ENCODE measurements at regions not wholly inside any gene's neighbourhood (a gene's known extent, or its start where the extent isn't known, plus 50 kb on each side); places are given as distances from the start of the nearest gene placed in this dataset.

DNA sequence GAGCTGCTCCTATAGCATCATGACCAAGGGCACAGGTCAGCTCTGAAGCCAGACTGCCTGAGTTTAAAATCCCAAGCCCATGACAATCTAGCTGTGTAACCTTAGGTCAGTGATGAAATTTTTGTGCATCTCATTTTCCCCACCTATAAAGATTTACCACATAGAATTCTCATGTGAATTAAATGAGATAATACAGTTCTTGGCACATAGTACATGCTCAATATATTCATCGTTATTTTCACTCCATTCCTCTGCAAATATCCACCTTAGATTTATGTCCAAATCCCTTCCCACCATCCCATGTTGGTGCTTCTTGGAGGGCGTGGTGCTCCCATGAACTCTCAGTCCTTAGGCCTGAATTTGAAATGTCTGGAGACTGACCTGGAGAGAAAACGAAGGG is 300.1 kb downstream of the TLE3 start:
- DNase-seq = no peak

DNA sequence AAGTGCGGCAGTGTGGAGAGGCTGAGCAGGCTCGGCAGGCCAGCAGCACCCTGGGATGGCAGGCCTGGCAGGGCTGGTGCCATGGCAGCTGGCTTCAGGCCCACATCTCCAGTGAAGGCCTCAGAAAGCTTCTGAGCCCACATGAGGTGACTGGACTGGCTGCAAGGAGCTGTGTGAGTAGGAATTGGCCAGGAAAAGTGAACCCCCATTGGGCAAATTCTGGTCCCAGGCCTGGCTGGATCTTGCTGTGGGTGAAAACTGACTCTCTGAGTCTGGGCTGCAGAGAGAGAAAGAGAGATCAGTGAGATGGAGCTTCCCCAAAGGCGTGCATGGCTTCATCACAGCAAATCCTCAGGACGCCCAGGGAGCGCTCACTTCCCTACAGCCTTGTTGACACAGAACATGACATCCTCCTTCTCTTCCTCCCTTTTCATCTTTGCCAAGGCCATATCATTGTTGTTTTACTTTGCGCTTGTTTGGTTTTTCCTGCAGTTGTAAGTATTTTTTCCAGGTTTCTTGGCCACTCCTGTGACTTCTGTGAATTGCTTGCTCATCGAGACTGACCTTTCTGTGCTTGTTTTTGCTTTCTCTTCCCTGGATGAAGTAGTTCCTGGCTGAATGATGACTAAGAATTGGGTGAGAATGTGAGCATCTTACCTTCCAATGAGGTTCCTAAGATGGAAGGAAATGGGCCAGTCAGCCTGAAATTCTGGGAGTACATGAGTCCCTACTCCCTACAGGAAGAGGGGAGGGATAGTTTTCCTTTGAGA is 299.1 kb downstream of the TLE3 start:
- peak; percentile 58 for DNase-seq

DNA sequence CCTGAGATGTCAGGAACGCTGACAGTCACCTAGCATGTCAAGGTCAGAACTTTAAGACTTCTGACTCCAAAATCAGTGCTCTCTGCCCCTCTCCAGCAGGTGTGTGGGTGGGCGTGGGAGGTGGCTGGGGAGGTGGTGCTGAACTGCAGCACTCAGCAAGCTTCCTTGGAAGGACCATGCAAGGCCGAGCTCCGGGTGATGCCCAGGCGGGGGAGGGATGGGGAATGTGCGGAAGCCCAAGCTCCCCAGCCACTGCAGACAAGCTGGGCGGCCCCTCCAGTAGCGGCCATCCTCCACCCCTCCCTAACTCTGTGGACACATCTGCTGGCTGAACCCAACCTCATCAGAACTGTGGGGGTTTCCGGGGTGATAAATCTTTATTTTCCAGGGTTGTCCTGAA is 296.6 kb downstream of the TLE3 start:
- DNase-seq = no peak

DNA sequence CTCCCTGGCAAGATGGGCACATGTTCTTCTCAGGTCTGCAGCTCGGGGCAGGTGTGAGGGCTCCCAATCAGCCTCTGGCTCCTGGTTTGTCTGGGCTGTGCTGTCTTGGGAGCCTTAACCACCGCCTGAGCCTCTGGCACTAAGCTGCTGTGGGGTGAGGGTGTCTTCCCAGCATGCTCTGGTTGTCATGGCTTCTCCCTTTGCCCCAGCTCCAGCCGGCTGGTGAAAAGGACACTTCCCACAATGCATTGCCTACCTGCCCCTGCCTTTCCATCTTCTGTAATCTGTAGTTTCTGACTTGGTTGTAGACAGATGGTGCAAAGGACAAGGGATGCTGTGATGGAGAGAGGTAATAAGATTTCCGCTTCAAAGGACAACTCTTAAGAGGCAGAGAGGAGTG is 295.3 kb downstream of the TLE3 start:
- no peak for DNase-seq

DNA sequence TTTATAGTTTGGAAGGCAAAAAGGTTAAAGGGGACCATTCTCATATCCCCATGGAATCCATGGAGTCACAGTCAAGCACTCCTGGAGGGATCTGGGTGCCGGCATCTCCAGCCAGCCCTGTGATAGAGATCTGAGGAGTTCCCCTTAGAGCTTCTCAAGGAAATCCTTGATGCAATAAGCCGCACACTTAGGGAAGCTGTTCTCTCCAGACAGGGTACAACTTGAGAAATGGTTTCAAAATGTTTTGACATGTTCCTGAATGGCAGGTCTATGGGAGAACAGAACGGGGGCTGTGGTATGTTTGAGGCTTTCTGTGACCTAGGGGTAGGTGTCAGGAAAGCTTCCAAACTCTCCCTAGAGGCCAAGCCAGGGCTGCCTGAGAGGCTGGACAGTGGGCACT is 292.9 kb downstream of the TLE3 start:
- DNase-seq = no peak

DNA sequence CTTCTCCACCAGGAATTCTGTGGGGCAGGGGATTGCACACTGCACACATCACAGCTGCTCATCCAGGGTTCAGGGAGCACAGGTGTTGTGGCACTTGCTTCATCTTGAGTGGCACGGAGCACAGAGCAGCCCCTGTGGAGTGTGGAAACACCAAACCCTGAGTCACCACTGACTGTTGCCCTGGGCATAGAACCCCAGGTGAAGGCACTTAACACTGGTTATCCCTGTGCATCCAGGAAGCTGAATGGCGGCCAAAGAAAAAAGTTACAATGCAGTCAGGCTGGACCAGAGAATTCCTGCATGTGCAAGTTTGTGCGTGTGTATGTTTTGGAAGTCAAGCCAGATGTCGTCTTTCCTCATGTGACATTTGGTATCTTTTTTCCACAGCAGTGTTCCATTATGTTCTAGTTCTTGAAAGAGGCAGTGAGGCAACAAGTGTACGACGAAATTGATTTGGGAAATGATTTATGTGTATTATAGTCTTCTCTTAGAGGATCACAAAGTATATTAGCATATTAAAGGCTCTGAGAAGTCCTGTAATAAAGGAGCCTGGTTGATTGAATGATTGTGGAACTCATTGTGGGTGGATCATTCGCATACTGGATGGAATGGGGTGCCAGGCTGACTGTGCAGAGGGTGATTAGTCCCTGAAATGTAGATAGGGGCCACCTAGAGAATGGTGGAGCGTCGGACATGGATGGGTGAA is 292.3 kb downstream of the TLE3 start:
- no peak for DNase-seq

DNA sequence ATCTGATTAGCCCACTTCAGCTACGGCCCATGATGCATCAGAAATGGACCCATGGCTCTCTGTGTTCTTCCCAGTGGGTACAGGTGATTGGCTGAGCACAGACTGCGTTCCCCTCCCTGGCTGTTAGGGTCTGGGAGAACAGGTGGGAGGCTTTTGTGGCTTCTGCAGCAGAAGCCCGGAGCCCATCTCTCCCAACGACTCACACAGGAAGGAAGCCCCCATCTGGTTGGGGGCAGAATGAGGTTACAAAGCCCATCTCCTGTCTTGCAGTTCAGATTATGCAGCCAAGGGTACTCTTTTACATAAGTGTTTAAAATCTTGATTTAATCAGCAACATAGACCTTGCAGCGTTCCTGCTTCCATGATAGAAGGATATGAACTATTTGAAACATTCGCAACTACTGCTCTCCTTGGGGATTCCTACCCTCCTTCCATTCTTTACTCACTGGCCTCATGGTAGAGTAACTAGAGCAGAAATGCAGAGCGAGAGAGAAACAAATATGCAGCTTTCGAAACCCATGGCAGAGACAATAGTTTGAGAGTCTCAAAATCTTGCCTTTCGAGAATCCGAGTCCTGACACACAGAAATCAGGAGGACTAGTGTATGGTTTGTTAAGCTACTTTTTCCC is 291.3 kb downstream of the TLE3 start:
- no peak for DNase-seq

DNA sequence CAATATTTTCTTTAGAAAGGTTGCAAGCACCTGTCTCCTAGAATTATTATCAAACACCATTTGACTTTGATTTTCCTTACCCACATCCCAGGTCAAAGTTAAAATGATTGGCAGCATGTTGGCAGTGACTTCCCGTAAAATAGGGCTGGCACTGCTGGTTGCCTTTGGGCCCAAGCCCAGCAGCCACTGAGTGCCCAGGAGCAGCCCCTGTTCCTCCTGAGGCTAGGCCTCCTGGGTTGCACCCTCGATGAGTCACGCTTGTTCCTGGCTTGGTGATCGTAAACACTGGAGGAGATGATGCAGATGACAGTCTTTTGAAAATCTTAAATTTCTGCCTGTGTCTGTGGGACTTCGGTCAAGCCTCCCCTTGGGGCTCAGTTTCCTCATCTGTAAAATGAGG is 290.0 kb downstream of the TLE3 start:
- DNase-seq = peak; percentile 58

DNA sequence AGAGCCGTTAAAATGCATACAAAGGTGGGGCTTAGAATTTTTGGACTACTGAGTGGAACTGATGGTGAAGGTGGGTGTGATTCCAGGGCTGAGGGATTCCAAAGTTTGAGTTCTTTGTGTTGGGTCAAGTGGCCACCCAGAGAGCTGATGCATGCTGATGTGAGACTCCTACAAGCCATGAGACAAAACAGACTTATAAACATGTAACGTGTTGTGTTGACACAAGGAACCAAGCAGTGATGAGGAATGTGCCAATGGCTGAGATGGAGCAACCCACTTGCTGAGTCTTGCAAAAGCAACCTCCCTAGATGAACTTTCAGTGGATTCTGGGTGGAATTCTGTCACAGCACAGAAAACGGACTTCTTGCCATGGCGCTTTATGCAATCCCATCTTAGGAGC is 289.0 kb downstream of the TLE3 start:
- DNase-seq = no peak

DNA sequence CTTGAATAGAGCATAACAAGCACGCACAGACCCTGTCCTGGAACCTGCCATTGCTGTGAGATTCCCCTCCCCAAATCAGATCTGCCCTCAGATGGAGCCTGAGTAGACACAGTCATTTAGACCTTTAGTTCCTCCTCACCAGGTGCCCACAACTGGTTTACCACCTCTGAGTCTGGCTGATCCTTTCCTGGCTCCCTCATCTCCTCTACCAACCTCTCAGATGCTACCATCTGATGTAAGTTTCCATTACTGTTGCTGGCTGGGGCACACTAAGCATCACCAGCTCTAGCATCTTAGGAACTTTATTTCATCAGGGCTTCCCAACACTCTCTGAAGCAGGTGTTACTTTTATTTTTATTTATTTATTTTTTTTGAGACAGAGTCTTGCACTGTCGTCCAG is 288.3 kb downstream of the TLE3 start:
- DNase-seq = no peak

DNA sequence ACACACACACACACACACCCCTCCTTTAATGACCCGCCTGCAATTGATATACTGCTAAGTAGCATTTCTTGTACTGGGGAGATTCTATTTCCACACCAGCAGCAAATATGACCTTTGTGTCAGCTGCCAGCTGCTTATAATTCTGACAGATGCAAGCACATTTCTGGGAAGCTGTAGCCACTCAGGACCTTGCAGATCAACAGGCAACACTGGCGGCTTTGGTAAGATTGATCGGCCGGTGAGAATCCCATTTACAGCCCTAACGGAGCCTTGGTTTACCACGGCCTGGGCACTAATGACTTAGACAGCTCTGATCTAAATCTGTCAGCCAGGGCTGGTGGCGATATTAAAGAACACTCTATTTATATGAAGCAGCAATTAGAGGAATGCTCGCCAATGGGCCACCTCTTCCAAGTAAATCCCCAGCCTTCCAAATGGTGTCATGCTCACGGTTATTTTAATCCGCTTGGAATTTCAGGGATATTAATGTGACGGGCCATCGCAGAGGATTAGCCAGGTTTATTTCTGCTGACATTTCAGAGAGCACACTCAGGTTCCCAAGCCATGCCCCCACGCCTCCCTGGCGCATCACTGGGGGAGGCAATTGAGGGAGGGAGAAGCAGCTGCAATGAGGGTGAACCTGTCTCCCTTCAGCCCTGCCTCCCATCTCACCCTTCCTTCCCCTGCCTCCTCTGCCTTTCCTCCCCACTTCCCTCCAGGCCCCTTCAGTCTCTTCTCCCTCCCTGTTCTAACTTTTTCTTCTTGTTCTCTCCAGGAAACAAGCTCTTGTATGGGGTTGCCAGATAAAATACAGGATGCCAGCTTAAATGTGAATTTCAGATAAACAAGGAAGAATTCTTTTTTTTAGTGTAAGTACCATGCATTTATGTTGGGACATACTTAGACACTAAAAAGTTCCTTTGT is 287.0 kb downstream of the TLE3 start:
- no peak for DNase-seq

DNA sequence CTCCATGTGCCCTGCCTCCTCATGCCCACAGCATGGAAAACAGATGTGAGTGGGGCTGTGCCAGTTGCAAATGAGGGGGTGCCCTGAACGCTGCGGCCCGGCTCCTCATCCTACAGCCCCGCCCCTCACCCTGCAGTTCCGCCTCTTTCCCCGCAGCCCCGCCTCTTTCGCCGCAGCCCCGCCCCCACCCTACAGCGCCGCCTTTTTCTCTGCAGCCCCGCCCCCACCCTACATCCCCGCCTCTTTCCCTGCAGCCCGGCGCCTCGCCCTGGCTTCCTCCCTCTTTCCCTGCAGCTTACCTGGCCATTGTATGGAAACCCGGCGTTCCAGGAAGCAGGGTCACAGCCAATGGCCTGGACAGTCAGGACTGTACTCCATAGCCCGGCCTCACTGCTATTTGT is 284.9 kb downstream of the TLE3 start:
- no peak for DNase-seq

DNA sequence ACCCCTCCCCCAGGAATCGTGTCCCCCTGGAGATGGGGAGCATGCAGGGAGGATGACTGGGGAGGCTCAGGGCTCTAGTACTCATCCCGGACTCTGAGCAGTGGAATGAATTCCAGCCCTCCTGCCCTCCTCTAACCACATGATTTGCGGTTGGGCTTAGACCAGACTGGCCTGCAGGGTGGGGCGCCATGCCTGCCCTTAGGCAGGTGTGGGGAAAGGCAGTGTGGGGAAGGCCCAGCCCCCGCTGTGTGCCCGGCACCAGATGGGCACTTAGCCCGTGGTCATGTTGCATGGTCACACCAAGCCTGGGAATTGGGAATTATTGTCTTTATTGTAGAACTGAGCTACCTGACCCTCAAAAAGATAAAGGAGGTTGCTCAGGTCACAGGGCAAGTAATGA is 283.8 kb downstream of the TLE3 start:
- no peak for DNase-seq

DNA sequence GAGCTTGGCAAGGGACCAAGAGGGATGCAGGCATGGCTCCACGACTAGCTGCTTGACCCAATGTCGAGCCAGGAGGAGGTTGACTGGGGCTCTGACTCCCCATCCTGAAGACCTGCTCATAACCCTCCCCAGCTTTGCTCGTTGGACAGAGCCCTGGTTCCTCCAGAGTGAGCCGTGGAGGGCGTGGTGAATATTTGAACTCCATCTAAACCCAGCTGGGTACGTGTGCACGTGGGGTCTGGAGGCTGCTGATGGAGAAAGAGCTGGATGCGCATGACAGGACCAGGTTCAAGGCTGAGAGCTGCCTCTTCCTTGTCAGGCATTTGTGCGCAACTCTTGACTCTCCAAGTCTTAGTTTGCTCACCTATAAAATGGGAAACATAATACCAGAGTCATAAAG is 282.8 kb downstream of the TLE3 start:
- DNase-seq = no peak

DNA sequence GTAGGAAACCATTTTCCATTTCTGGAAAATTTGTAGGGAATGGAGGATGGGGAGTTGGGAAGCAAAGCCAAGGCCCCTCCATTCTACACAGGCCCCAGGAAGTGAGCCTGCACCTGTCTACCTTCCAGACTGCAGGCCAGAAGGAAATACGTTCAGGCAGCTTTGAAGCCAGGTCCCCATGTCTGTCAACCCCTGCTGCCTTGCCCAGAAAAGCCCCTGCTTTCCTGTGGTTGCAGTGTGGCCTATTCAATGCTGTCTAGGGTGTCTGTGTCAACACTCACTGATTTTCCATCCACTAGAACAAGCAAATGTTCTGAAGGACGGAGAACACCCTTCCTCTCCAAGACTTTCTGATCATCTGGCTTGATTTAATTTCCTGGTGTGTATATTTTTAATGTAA is 281.9 kb downstream of the TLE3 start:
- no peak for DNase-seq

DNA sequence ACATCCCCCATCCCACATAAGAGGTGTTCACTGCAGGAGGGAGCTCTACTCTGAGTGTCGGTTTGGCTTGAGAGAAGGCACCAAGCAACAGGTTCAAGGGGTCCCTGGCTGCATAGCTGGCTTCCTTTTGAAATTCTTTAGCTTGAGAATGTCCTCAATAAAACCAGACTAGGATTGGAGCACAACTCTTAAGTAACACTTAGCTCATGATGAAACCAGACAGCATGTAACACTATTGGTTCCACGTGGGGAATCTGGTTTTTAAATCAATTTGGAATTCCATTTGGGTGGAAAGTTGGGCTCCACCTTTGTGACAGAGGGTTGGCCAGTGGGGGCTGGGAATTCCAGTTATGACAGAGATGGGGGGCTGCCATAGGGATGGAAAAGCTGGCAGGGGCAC is 281.2 kb downstream of the TLE3 start:
- DNase-seq = no peak

DNA sequence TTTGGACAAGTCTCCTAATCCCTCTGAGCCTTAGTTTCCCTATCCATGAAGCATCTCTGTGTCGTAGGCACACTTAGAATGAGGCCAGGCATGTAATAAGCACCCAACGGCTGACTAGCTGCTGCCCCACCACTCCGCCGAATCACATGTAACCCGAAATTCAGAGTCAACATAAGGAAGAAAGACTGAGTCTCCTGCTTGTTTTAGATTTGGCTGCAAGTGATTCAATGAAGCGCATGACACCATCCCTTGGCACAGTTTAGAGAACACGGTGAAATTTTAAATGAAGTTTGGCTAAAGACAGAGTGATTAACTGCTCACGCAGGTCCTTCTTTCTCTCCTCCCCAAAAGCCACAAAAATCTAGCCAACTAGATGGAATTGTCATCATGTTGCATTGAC is 279.2 kb downstream of the TLE3 start:
- DNase-seq = no peak

DNA sequence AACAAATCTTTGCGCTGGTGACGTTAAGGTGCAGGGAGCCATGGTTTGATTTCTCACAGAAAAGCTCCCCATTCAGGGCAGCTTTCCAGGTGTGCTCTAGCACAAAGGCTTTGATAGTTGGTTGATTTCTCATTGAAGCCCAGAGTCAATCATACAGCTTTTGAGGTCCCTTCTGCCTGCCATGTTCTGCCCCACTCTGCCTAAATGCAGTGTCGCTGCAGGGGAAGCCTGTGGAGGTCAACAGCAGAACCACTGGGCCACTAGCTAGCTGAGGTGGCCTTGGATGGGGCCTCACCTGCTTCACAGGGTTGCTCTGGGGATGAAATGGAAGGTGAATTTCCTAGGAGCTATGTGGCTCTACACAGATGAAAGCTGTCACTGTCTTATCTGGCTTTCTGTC is 278.3 kb downstream of the TLE3 start:
- no peak for DNase-seq

DNA sequence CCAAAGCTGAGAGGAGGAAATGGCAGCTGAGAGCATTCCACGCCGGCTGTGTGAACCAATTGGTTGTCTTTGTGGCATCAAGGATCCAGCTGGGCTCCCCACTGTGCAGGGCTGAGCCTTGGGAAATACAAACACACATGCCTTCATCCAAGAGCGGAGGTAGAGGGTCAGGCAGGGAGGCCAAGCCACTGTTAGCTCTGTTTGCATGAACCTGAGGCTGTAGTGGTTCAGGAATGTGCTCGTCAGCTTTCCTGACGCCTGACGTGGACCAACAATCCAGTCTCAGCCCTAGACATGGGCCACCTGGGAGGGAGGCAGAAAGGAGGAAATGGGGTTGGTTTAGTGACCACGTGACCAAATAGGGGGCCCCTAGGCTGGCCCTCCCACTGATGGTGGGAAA is 276.9 kb downstream of the TLE3 start:
- DNase-seq = peak; percentile 51

DNA sequence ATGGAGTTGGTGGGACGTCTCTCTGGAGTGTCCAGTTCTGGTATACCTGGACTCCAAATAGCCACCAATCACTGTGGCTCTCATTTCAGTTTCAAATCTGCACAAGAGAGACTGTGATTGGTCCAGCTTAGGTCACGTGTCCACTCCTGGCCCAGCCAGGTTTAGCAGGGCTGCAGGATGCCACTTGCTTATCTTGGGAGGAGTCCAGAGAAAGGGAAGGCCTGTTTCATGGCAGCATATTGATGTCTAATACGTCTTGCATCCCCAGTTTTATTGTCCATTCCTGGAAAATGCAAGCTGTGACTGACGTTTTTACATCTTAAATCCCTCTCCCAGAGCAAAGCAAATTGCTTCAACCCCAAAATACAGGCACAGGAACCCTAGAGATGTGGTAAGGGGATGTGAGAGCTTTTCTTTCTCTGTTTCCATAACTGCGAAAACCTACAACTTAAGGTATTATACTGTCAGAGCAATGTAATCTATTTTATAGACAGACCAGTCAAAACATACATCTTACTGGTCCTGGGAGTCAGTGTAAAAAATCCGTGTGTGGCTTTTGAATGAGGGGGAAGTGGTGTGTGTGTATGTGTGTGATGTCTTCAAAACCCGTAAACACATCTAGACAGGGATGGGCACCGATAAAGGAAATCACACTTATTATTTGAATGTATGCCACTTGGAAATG is 274.4 kb downstream of the TLE3 start:
- peak; percentile 34 for DNase-seq

DNA sequence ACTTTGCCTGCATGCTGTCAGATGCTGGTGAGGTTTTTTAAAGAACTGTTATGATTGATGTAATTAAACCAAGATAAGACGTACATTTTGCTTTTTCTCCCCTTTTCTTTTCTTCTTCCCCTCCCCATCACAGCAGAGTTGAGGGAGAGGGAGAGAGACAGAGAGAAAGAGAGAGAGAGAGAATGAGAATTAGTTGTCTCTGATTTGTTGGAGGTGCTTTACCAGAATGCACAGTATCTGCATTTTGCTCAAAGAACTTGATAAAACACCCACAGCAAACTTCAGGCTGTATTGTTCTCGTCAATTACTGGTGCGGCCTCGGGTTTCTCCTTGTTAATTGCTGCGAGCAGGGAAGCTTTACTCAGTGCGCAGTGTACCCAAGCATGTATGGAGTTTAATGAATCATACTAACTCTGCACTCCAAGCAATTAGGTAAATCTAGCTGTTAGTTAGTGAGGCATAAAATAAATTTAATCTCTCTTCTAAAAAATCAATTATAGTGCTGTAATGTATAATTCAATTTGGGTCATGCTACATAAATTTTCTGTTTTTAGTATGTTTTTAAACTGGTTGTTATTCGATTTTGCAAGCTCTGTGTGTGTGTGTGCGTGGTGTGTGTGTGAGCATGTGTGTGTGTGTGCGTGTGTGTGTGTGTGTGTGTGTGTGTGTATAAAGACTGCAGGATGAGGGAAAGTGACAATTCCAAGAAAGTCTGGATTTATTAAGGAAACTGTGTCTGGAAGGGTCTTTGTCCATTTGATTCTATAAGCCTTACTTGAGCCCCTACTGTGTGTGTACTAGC is 273.4 kb downstream of the TLE3 start:
- DNase-seq = no peak
